ENCODE measurements at regions not wholly inside any gene's neighbourhood (a gene's known extent, or its start where the extent isn't known, plus 50 kb on each side); places are given as distances from the start of the nearest gene placed in this dataset.

GRCh38 chr15:87631093-87631492 is 625.4 kb downstream of the NTRK3 start:
- no peak for DNase-seq (ENCODE audit: low spot score)

- no peak for DNase-seq (ENCODE audit: low spot score)
Measured at GRCh38 chr15:87628311-87628710, 628.2 kb downstream of the NTRK3 start.

GRCh38 chr15:87626860-87627259 is 629.7 kb downstream of the NTRK3 start:
- no peak for DNase-seq (ENCODE audit: low spot score)

GRCh38 chr15:87623832-87624231 is 632.7 kb downstream of the NTRK3 start:
- DNase-seq (ENCODE audit: low spot score) = peak; percentile 5

- DNase-seq (ENCODE audit: low spot score) = no peak
Measured at GRCh38 chr15:87620393-87620792, 636.1 kb downstream of the NTRK3 start.

GRCh38 chr15:87619161-87619960 is 637.2 kb downstream of the NTRK3 start:
- no peak for DNase-seq (ENCODE audit: low spot score)

- no peak for DNase-seq (ENCODE audit: low spot score)
Measured at GRCh38 chr15:87618203-87618725, 638.3 kb downstream of the NTRK3 start.

GRCh38 chr15:87614704-87615103 is 641.8 kb downstream of the NTRK3 start:
- no peak for DNase-seq (ENCODE audit: low spot score)

- DNase-seq (ENCODE audit: low spot score) = no peak
Measured at GRCh38 chr15:87610366-87610765, 646.2 kb downstream of the NTRK3 start.

GRCh38 chr15:87609894-87610293 is 646.6 kb downstream of the NTRK3 start:
- no peak for DNase-seq (ENCODE audit: low spot score)

GRCh38 chr15:87609474-87609873 is 647.1 kb downstream of the NTRK3 start:
- peak; percentile 34 for DNase-seq (ENCODE audit: low spot score)

- no peak for DNase-seq (ENCODE audit: low spot score)
Measured at GRCh38 chr15:87608238-87609028, 648.1 kb downstream of the NTRK3 start.

GRCh38 chr15:87606971-87607370 is 649.6 kb downstream of the NTRK3 start:
- DNase-seq (ENCODE audit: low spot score) = no peak

GRCh38 chr15:87604857-87605446 is 651.6 kb downstream of the NTRK3 start:
- DNase-seq (ENCODE audit: low spot score) = peak; percentile 38

- no peak for DNase-seq (ENCODE audit: low spot score)
Measured at GRCh38 chr15:87602371-87602770, 654.2 kb downstream of the NTRK3 start.

GRCh38 chr15:87599616-87600015 is 656.9 kb downstream of the NTRK3 start:
- DNase-seq (ENCODE audit: low spot score) = no peak

GRCh38 chr15:87597346-87598052 is 659.0 kb downstream of the NTRK3 start:
- DNase-seq (ENCODE audit: low spot score) = no peak

- no peak for DNase-seq (ENCODE audit: low spot score)
Measured at GRCh38 chr15:87591582-87591981, 665.0 kb downstream of the NTRK3 start.

GRCh38 chr15:87591042-87591441 is 665.5 kb downstream of the NTRK3 start:
- no peak for DNase-seq (ENCODE audit: low spot score)

- DNase-seq (ENCODE audit: low spot score) = no peak
Measured at GRCh38 chr15:87589134-87589533, 667.4 kb downstream of the NTRK3 start.

GRCh38 chr15:87582169-87582568 is 674.4 kb downstream of the NTRK3 start:
- no peak for DNase-seq (ENCODE audit: low spot score)

- no peak for DNase-seq (ENCODE audit: low spot score)
Measured at GRCh38 chr15:87579537-87579936, 677.0 kb downstream of the NTRK3 start.

All from RKO (cell line).